H1 (cell line): ENCODE measurements at regions not wholly inside any gene's neighbourhood (a gene's known extent, or its start where the extent isn't known, plus 50 kb on each side); places are given as distances from the start of the nearest gene placed in this dataset.

Experiments used
- CTCF ChIA-PET: fragments of 300-600 bp; sonication (Branson Sonifier 250); formaldehyde crosslinking; loops from one replicate; lab custom pipeline; 2021; ENCODE audit not compliant: partially characterized antibody; lab: Charles Lee
- POLR2A ChIA-PET: fragments of 300-600 bp; sonication (Branson Sonifier 250); formaldehyde crosslinking; loops from one replicate; lab custom pipeline; 2021; ENCODE audit warnings: inconsistent platforms; ENCODE audit not compliant: partially characterized antibody; lab: Charles Lee
- DNase-seq, 2 experiments: peaks; one replicate each; pipeline versions ENCODE4 v3.0.0 to v3.0.0-alpha.2; 2010 to 2022; ENCODE audit warnings: low spot score in 2 of 2, low read depth in 1 of 2, mixed read lengths in 1 of 2
- FAIRE-seq: peaks from 2 replicates; lab custom pipeline; 2011; peaks lifted over from hg19 to GRCh38; lab: Jason Lieb, UNC
- H2AFZ ChIP-seq: 2 replicates; pipeline ENCODE4 v1.8.1; 2012; ENCODE audit warnings: low read length, inconsistent platforms
- H2AK5ac ChIP-seq: 2 replicates; pipeline ENCODE4 v1.6.1; 2013; ENCODE audit warnings: low read depth, low read length
- H2BK120ac ChIP-seq: replicated peaks from 2 replicates; pipeline ENCODE3; 2013; ENCODE audit warnings: low read depth, low read length, inconsistent platforms
- H2BK12ac ChIP-seq: 2 replicates; pipeline ENCODE4 v1.6.1; 2013; ENCODE audit warnings: low read depth, low read length
- H2BK15ac ChIP-seq: 2 replicates; pipeline ENCODE4 v1.6.1; 2013; ENCODE audit warnings: low read length
- H2BK20ac ChIP-seq: 2 replicates; pipeline ENCODE4 v1.6.1; 2013; ENCODE audit warnings: low read length
- H2BK5ac ChIP-seq: 2 replicates; pipeline ENCODE4 v1.6.1; 2013; ENCODE audit warnings: low read depth, low read length
- H3K14ac ChIP-seq: 2 replicates; pipeline ENCODE4 v1.6.1; 2013; ENCODE audit warnings: inconsistent platforms; ENCODE audit not compliant: insufficient read length
- H3K18ac ChIP-seq: 2 replicates; pipeline ENCODE4 v1.6.1; 2013; ENCODE audit warnings: low read length; ENCODE audit errors: extremely low read depth
- H3K23ac ChIP-seq: 2 replicates; pipeline ENCODE4 v1.6.1; 2013; ENCODE audit warnings: inconsistent platforms; ENCODE audit not compliant: insufficient read length
- H3K23me2 ChIP-seq: 2 replicates; pipeline ENCODE4 v1.6.1; 2013; ENCODE audit warnings: low read depth, low read length
- H3K27ac ChIP-seq: 2 replicates; pipeline ENCODE4 v1.6.1; 2011; ENCODE audit warnings: low read depth, low read length, inconsistent platforms
- H3K27me3 ChIP-seq, 4 experiments: replicated peaks in 1 of 4; 1 replicate in 1 of 4; 2 replicates in 3 of 4; pipeline versions ENCODE4 v1.6.1 to v1.8.1; 2011 to 2013; ENCODE audit warnings: low read length in 3 of 4, mild to moderate bottlenecking in 3 of 4, inconsistent platforms in 2 of 4, mixed read lengths in 2 of 4, moderate library complexity in 1 of 4; ENCODE audit not compliant: control insufficient read depth in 3 of 4, insufficient read depth in 3 of 4; ENCODE audit errors: extremely low read depth in 1 of 4
- H3K36me3 ChIP-seq, 4 experiments: 2 replicates each; pipeline versions ENCODE4 v1.6.1 to v1.8.1; 2011 to 2013; ENCODE audit warnings: mild to moderate bottlenecking in 4 of 4, low read length in 3 of 4, moderate library complexity in 2 of 4, control low read depth in 1 of 4, inconsistent platforms in 1 of 4; ENCODE audit not compliant: insufficient read depth in 4 of 4, control insufficient read depth in 2 of 4
- H3K4ac ChIP-seq: replicated peaks from 2 replicates; pipeline ENCODE3; 2013; ENCODE audit warnings: low read length, low read depth, mixed read lengths, inconsistent platforms; ENCODE audit not compliant: insufficient read length
- H3K4me1 ChIP-seq, 4 experiments: replicated peaks in 1 of 4; 1 replicate in 1 of 4; 2 replicates in 3 of 4; pipeline versions ENCODE4 v1.6.1 to v1.8.1; 2011 to 2013; ENCODE audit warnings: low read length in 3 of 4, inconsistent platforms in 2 of 4, mixed read lengths in 1 of 4; ENCODE audit not compliant: insufficient read depth in 4 of 4, control insufficient read depth in 3 of 4
- H3K4me2 ChIP-seq, 2 experiments: 2 replicates each; pipeline versions ENCODE4 v1.6.1 to v1.8.1; 2011 to 2013; ENCODE audit warnings: low read depth in 2 of 2, low read length in 2 of 2, control low read depth in 1 of 2, inconsistent platforms in 1 of 2, mild to moderate bottlenecking in 1 of 2; ENCODE audit not compliant: insufficient read depth in 1 of 2
- H3K4me3 ChIP-seq, 4 experiments: fragments of 200-600, 300-600 bp in 1 of 4; sonication (generic), shearing (Covaris generic), sonication (Bioruptor Twin) in 1 of 4; 2 replicates each; pipeline versions ENCODE4 v1.5.1 to v1.8.1; 2011 to 2016; ENCODE audit warnings: low read length in 4 of 4, low read depth in 3 of 4, control low read depth in 2 of 4, inconsistent platforms in 2 of 4, mild to moderate bottlenecking in 2 of 4, mixed read lengths in 1 of 4, moderate library complexity in 1 of 4; ENCODE audit not compliant: insufficient read depth in 2 of 4; ENCODE audit errors: extremely low read depth in 1 of 4
- H3K56ac ChIP-seq: replicated peaks from 2 replicates; pipeline ENCODE3; 2013; ENCODE audit warnings: low read depth, mild to moderate bottlenecking, mixed read lengths, low read length, inconsistent platforms; ENCODE audit not compliant: insufficient read length
- H3K79me1 ChIP-seq: 2 replicates; pipeline ENCODE4 v1.6.1; 2013; ENCODE audit warnings: low read depth, low read length, control low read depth
- H3K79me2 ChIP-seq, 2 experiments: 2 replicates each; pipeline versions ENCODE4 v1.6.1 to v1.8.1; 2012 to 2013; ENCODE audit warnings: low read length in 2 of 2, mild to moderate bottlenecking in 2 of 2, inconsistent platforms in 1 of 2; ENCODE audit not compliant: insufficient read depth in 2 of 2, control insufficient read depth in 1 of 2
- H3K9ac ChIP-seq, 4 experiments: replicated peaks in 1 of 4; 1 replicate in 1 of 4; 2 replicates in 3 of 4; pipeline versions ENCODE4 v1.6.1 to v1.8.1; 2011 to 2013; ENCODE audit warnings: low read depth in 3 of 4, low read length in 3 of 4, control low read depth in 2 of 4, mild to moderate bottlenecking in 2 of 4, moderate library complexity in 2 of 4, inconsistent platforms in 1 of 4; ENCODE audit errors: extremely low read depth in 1 of 4
- H3K9me3 ChIP-seq, 2 experiments: 2 replicates each; pipeline versions ENCODE4 v1.6.1 to v1.8.1; 2012 to 2013; ENCODE audit warnings: mild to moderate bottlenecking in 2 of 2, moderate library complexity in 2 of 2, control low read depth in 1 of 2, inconsistent platforms in 1 of 2, low read depth in 1 of 2, low read length in 1 of 2, mixed read lengths in 1 of 2; ENCODE audit not compliant: insufficient read depth in 2 of 2
- H4K20me1 ChIP-seq, 2 experiments: replicated peaks in 1 of 2; 2 replicates each; pipeline versions ENCODE3 to v1.8.1; 2011 to 2013; ENCODE audit warnings: inconsistent platforms in 2 of 2, low read length in 2 of 2, mild to moderate bottlenecking in 1 of 2; ENCODE audit not compliant: insufficient read depth in 2 of 2, control insufficient read depth in 1 of 2
- H4K5ac ChIP-seq: 2 replicates; pipeline ENCODE4 v1.6.1; 2013; ENCODE audit warnings: low read length, low read depth, mixed read lengths, inconsistent platforms; ENCODE audit not compliant: insufficient read length
- H4K8ac ChIP-seq: 2 replicates; pipeline ENCODE4 v1.8.0; 2013; ENCODE audit warnings: mild to moderate bottlenecking, moderate library complexity, low read length, inconsistent platforms; ENCODE audit not compliant: insufficient read depth; ENCODE audit errors: extremely low read depth
- H4K91ac ChIP-seq: replicated peaks from 2 replicates; pipeline ENCODE3; 2013; ENCODE audit warnings: low read length, mixed read lengths, inconsistent platforms; ENCODE audit not compliant: insufficient read length
- KDM4A ChIP-seq: IDR thresholded peaks from one replicate; pipeline ENCODE4 v1.7.1; 2012; ENCODE audit warnings: low read depth, mild to moderate bottlenecking, moderate library complexity, low read length, inconsistent platforms; ENCODE audit not compliant: severe bottlenecking
- POLR2A ChIP-seq, 2 experiments: IDR thresholded peaks; 1 replicate in 1 of 2; 2 replicates in 1 of 2; pipeline ENCODE4 v1.6.1; 2011; ENCODE audit warnings: low read depth in 2 of 2, low read length in 2 of 2, mild to moderate bottlenecking in 2 of 2; ENCODE audit errors: control extremely low read depth in 1 of 2
- POU5F1 ChIP-seq: IDR thresholded peaks from 2 replicates; pipeline ENCODE4 v1.6.1; 2011; ENCODE audit warnings: low read depth, mild to moderate bottlenecking, low read length, moderate library complexity
- WGBS, 2 experiments: shearing (Covaris generic) in 1 of 2; methylation state at CpG; one replicate each; pipeline versions ENCODE4 v1.1.6 to v1.1.7; 2013 to 2015; ENCODE audit warnings: low lambda C conversion rate in 2 of 2, mixed read lengths in 2 of 2, inconsistent platforms in 1 of 2, low coverage in 1 of 2, missing lambda C conversion rate in 1 of 2; ENCODE audit not compliant: insufficient replicate concordance in 2 of 2, insufficient coverage in 1 of 2, insufficient read length in 1 of 2; ENCODE audit errors: extremely low coverage in 1 of 2, missing lambda C conversion rate in 1 of 2; 5-methylcytosine and 5-hydroxymethylcytosine counted together

GRCh38 chr6:40074306-40075055 lies 140.2 kb upstream of the MOCS1 start:
- Histone ChIP-seq H2BK20ac (no peak overlapping the region), H3K18ac (no peak overlapping the region), H3K79me2 (no peaks in the 10 kb centered on the region), H3K36me3 (no peaks in the 10 kb centered on the region), H2BK5ac (no peak overlapping the region), H3K4ac (no peak overlapping the region), H3K4me2 (no peak overlapping the region), H2BK120ac (no peak overlapping the region), H3K9me3 (no peaks in the 10 kb centered on the region), H3K56ac (no peak overlapping the region), H3K79me1 (no peaks in the 10 kb centered on the region), H4K91ac (no peak overlapping the region), H3K4me1 (no peaks in the 10 kb centered on the region), H2AK5ac (no peak overlapping the region), H2AFZ (no peak overlapping the region), H3K14ac (no peak overlapping the region), H3K27me3 (no peaks in the 10 kb centered on the region), H3K27ac (no peak overlapping the region)
- POLR2A ChIA-PET: no interaction called here
- CTCF ChIA-PET: interaction anchor here (2.3 kb wide), 1 partner anchor 10 kb away, joined by 5 read pairs; no protein-coding TSS in a partner anchor
- no peak for DNase-seq
- no peak for FAIRE-seq
- TF ChIP-seq POU5F1: no peak
- no peak for TF ChIP-seq POLR2A (IDR thresholded peaks at IDR 0.05; ENCODE audit: control extremely low read depth in 1 of 2, low read depth in 2 of 2, low read length in 2 of 2)
- TF ChIP-seq KDM4A: no peak
- TF ChIP-seq, all 59 proteins: peak for 0
- 90% methylated on average over 8 of the region's 8 CpGs; no CpG with 5 or more reads in 1 of the 2 experiments for WGBS, 2 experiments
- H4K20me1 ChIP-seq: no peaks in the 10 kb centered on the region
- no peak overlapping the region for H3K4me3 ChIP-seq
- H2BK12ac ChIP-seq: no peak overlapping the region
- no peak overlapping the region for H3K9ac ChIP-seq
- H3K23ac ChIP-seq: no peak overlapping the region
- no peak overlapping the region for H4K8ac ChIP-seq
- H3K23me2 ChIP-seq: no peaks in the 10 kb centered on the region; the same call in 1 of the 2 replicates
- H2BK15ac ChIP-seq: no peak overlapping the region
- no peak overlapping the region for H4K5ac ChIP-seq
